Left ventricle myocardium inferior (tissue), 1 donor: ENCODE measurements at regions not wholly inside any gene's neighbourhood (a gene's known extent, or its start where the extent isn't known, plus 50 kb on each side); places are given as distances from the start of the nearest gene placed in this dataset.

Experiments
- DNase-seq: peaks from one replicate; pipeline ENCODE4 v3.0.0-alpha.2; 2020
- H3K27ac ChIP-seq: fragments of 200-600 bp; replicated peaks from 2 replicates; pipeline ENCODE4 v1.8.0; 2021
- H3K27me3 ChIP-seq: fragments of 200-600 bp; 2 replicates; pipeline ENCODE4 v1.8.0; 2021; ENCODE audit warnings: low read depth
- H3K36me3 ChIP-seq: fragments of 200-600 bp; 2 replicates; pipeline ENCODE4 v1.8.0; 2021
- H3K4me1 ChIP-seq: fragments of 200-600 bp; 2 replicates; pipeline ENCODE4 v1.8.0; 2021
- H3K4me3 ChIP-seq: fragments of 200-600 bp; 2 replicates; pipeline ENCODE4 v1.8.0; 2021; ENCODE audit warnings: mild to moderate bottlenecking, moderate library complexity
- H3K9me3 ChIP-seq: fragments of 200-600 bp; replicated peaks from 2 replicates; pipeline ENCODE4 v1.8.0; 2021
- CTCF ChIP-seq: fragments of 200-600 bp; IDR thresholded peaks from 2 replicates; pipeline ENCODE4 v1.8.0; 2021; ENCODE audit warnings: antibody characterized with exemption, mild to moderate bottlenecking, borderline replicate concordance
- intact Hi-C: fragments of 100-400 bp; cut with micrococcal nuclease; formaldehyde crosslinking; loops from one replicate; pipeline ENCODE4 v1.11.0; 2022
- donor health status: DM: no; HTN: yes; CAD: no; lungs with severe emphysema.

DNA sequence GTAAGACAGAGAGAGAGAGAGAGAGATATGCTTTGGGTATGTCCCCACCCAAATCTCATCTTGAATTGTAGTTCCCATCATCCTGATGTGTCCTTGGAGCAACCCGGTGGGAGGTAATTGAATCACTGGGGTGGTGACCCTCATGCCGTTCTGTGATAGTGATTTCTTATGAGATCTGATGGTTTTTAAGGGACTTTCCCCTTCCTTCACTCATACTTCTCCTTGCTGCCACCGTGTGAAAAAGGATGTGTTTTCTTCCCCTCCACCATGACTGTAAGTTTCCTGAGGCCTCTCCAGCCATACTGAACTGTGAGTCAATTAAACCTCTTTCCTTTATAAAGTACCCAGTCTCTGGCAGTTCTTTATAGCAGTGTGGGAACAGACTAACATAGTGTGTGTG is 60.3 kb downstream of the EOMES start:
- Histone ChIP-seq H3K4me1 (peaks cover 8% of the 10 kb centered on the region), H3K27me3 (no peaks in the 10 kb centered on the region), H3K27ac (no peak overlapping the region), H3K9me3 (no peaks in the 10 kb centered on the region), H3K36me3 (no peaks in the 10 kb centered on the region), H3K4me3 (no peak overlapping the region)
- no peak for DNase-seq
- intact Hi-C loops: no loop called here
- TF ChIP-seq CTCF: no peak

DNA sequence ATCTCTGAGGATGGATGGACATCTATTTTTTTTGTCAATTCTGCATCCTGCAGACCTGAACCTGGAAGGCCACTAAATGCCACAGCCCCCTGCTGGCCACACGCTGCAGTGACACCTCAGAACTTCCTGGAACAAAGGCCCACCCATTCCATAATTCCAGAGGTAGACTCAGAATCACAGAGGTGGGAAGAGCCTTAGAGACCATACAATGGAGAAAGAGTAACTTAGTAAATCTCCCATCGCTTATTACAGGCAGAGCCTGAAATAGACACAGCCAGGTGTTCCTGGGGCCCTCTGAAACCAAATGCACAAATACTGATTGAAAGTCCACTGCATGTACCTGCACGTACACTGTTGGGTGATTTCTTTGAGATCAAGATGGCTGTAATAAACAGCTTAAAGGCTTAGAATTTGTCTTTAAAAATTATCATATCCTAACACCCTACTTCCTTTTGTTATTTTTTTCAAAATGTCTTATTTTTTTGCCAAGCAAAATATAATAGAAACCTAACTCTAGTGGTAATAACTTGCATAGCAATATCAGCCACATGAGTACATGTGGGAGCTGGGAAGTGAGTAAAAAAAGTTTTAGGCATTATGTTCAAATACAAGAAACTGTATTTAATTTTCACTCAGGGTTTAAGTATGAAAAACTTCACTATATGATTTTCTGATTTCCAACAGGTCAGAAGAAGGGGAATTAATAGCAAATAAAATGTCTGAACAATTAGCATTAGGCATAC is 62.7 kb downstream of the EOMES start:
- no peaks in the 10 kb centered on the region for H3K36me3 ChIP-seq
- peak; percentile 86 for TF ChIP-seq CTCF
- H3K27ac ChIP-seq: no peak overlapping the region
- no peaks in the 10 kb centered on the region for H3K27me3 ChIP-seq
- intact Hi-C loops: no loop called here
- DNase-seq: peak; percentile 63
- no peaks in the 10 kb centered on the region for H3K9me3 ChIP-seq
- no peak overlapping the region for H3K4me3 ChIP-seq
- no peaks in the 10 kb centered on the region for H3K4me1 ChIP-seq

GRCh38 chr3:27658741-27659140 is 63.4 kb downstream of the EOMES start:
- Histone ChIP-seq H3K27ac (no peak overlapping the region), H3K9me3 (no peaks in the 10 kb centered on the region), H3K27me3 (peaks cover 2% of the 10 kb centered on the region), H3K4me1 (no peaks in the 10 kb centered on the region), H3K36me3 (no peaks in the 10 kb centered on the region), H3K4me3 (no peak overlapping the region)
- intact Hi-C loops: no loop called here
- no peak for TF ChIP-seq CTCF
- DNase-seq: no peak

GRCh38 chr3:27657871-27658270 is 64.3 kb downstream of the EOMES start:
- Histone ChIP-seq H3K27me3 (peaks cover 3% of the 10 kb centered on the region), H3K36me3 (no peaks in the 10 kb centered on the region), H3K4me1 (no peaks in the 10 kb centered on the region), H3K9me3 (no peaks in the 10 kb centered on the region), H3K4me3 (no peak overlapping the region), H3K27ac (no peak overlapping the region)
- DNase-seq: no peak
- no peak for TF ChIP-seq CTCF
- intact Hi-C loops: no loop called here

DNA sequence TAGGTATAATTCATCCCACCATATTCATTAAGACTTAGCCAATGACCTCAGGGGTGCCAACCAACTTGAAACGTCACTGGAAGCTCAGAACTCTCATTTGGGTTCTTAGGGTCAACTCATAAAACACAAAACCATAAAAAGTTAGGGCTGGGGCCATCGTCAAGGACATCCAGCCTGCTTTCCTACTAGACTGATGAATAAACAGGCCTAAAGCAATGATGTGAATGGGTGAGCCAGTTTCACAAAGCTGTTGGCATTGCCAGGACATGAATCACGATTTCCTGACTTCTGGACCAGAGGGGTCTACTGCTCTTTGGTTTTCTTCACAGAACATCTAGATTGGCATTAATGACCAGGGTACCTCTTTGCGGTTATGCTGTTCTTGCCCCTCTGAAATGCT is 64.7 kb downstream of the EOMES start:
- Histone ChIP-seq H3K27ac (no peak overlapping the region), H3K36me3 (no peaks in the 10 kb centered on the region), H3K4me3 (no peak overlapping the region), H3K27me3 (peaks cover 3% of the 10 kb centered on the region), H3K9me3 (no peaks in the 10 kb centered on the region), H3K4me1 (no peaks in the 10 kb centered on the region)
- intact Hi-C loops: no loop called here
- no peak for DNase-seq
- no peak for TF ChIP-seq CTCF

- intact Hi-C loops: no loop called here
Measured at GRCh38 chr3:27656790-27657189, 65.3 kb downstream of the EOMES start.

More at GRCh38 chr3:27656790-27657189, 65.3 kb downstream of the EOMES start:
- TF ChIP-seq CTCF: no peak
- Histone ChIP-seq H3K4me3 (no peak overlapping the region), H3K9me3 (no peaks in the 10 kb centered on the region), H3K27me3 (peaks cover 3% of the 10 kb centered on the region), H3K27ac (no peak overlapping the region), H3K4me1 (no peaks in the 10 kb centered on the region), H3K36me3 (no peaks in the 10 kb centered on the region)
- DNase-seq: no peak
